ENCODE measurements at regions not wholly inside any gene's neighbourhood (a gene's known extent, or its start where the extent isn't known, plus 50 kb on each side); places are given as distances from the start of the nearest gene placed in this dataset.

GRCh38 chr15:27702581-27702980, 396.5 kb downstream of the OCA2 start:
- no peak for DNase-seq (ENCODE audit: low read depth in 2 of 2)
- TF ChIP-seq CTCF (conservative IDR thresholded peaks at IDR 0.05 in 1 of 2, IDR thresholded peaks at IDR 0.05 in 1 of 2; ENCODE audit: low read depth in 1 of 2, low read length in 2 of 2) (no peak), EZH2 (IDR thresholded peaks at IDR 0.05; ENCODE audit: low read length, missing control alignments) (no peak)

GRCh38 chr15:27701956-27702355, 397.2 kb downstream of the OCA2 start:
- TF ChIP-seq CTCF (conservative IDR thresholded peaks at IDR 0.05 in 1 of 2, IDR thresholded peaks at IDR 0.05 in 1 of 2; ENCODE audit: low read depth in 1 of 2, low read length in 2 of 2) (no peak), EZH2 (IDR thresholded peaks at IDR 0.05; ENCODE audit: low read length, missing control alignments) (no peak)
- DNase-seq (ENCODE audit: low read depth in 2 of 2), result no peak
- no peaks in the 10 kb centered on the region for H3K4me1 ChIP-seq (ENCODE audit: control insufficient read depth, extremely low read depth, insufficient read depth, low read length)

More at GRCh38 chr15:27702581-27702980, 396.5 kb downstream of the OCA2 start:
- Histone ChIP-seq H3K27ac (ENCODE audit: insufficient read depth, low read length) (no peak overlapping the region), H3K9me3 (ENCODE audit: control insufficient read depth, insufficient read depth, low read depth, low read length) (no peaks in the 10 kb centered on the region), H4K20me1 (ENCODE audit: control insufficient read depth, extremely low read depth, insufficient read depth, low read length) (no peaks in the 10 kb centered on the region), H3K27me3 (ENCODE audit: control insufficient read depth, insufficient read depth, low read length) (no peaks in the 10 kb centered on the region), H3K4me2 (ENCODE audit: extremely low read depth, insufficient read depth, low read length) (no peak overlapping the region), H2AFZ (ENCODE audit: low read length) (no peak overlapping the region), H3K79me2 (ENCODE audit: control insufficient read depth, insufficient read depth, low read length) (no peaks in the 10 kb centered on the region), H3K36me3 (ENCODE audit: control insufficient read depth, insufficient read depth, low read length) (no peaks in the 10 kb centered on the region), H3K4me1 (ENCODE audit: control insufficient read depth, extremely low read depth, insufficient read depth, low read length) (no peaks in the 10 kb centered on the region), H3K4me3 (replicated peaks in 1 of 4; ENCODE audit: control extremely low read depth in 1 of 4, insufficient read depth in 1 of 4, low read depth in 3 of 4, low read length in 4 of 4) (no peak overlapping the region), H3K9ac (ENCODE audit: insufficient read depth, low read length) (no peak overlapping the region)

GRCh38 chr15:27701014-27701413, 398.1 kb downstream of the OCA2 start:
- H3K4me2 ChIP-seq (ENCODE audit: extremely low read depth, insufficient read depth, low read length), result no peak overlapping the region
- H3K36me3 ChIP-seq (ENCODE audit: control insufficient read depth, insufficient read depth, low read length), result no peaks in the 10 kb centered on the region
- H3K4me3 ChIP-seq (replicated peaks in 1 of 4; ENCODE audit: control extremely low read depth in 1 of 4, insufficient read depth in 1 of 4, low read depth in 3 of 4, low read length in 4 of 4), result no peak overlapping the region
- H3K9ac ChIP-seq (ENCODE audit: insufficient read depth, low read length), result no peak overlapping the region
- H3K27me3 ChIP-seq (ENCODE audit: control insufficient read depth, insufficient read depth, low read length), result no peaks in the 10 kb centered on the region
- no peak overlapping the region for H3K27ac ChIP-seq (ENCODE audit: insufficient read depth, low read length)
- DNase-seq (ENCODE audit: low read depth in 2 of 2), result no peak
- H3K79me2 ChIP-seq (ENCODE audit: control insufficient read depth, insufficient read depth, low read length), result no peaks in the 10 kb centered on the region
- H3K9me3 ChIP-seq (ENCODE audit: control insufficient read depth, insufficient read depth, low read depth, low read length), result no peaks in the 10 kb centered on the region
- TF ChIP-seq CTCF (conservative IDR thresholded peaks at IDR 0.05 in 1 of 2, IDR thresholded peaks at IDR 0.05 in 1 of 2; ENCODE audit: low read depth in 1 of 2, low read length in 2 of 2) (no peak), EZH2 (IDR thresholded peaks at IDR 0.05; ENCODE audit: low read length, missing control alignments) (no peak)
- no peak overlapping the region for H2AFZ ChIP-seq (ENCODE audit: low read length)
- no peaks in the 10 kb centered on the region for H3K4me1 ChIP-seq (ENCODE audit: control insufficient read depth, extremely low read depth, insufficient read depth, low read length)
- no peaks in the 10 kb centered on the region for H4K20me1 ChIP-seq (ENCODE audit: control insufficient read depth, extremely low read depth, insufficient read depth, low read length)

More at GRCh38 chr15:27701956-27702355, 397.2 kb downstream of the OCA2 start:
- Histone ChIP-seq H4K20me1 (ENCODE audit: control insufficient read depth, extremely low read depth, insufficient read depth, low read length) (no peaks in the 10 kb centered on the region), H3K9me3 (ENCODE audit: control insufficient read depth, insufficient read depth, low read depth, low read length) (no peaks in the 10 kb centered on the region), H3K4me2 (ENCODE audit: extremely low read depth, insufficient read depth, low read length) (no peak overlapping the region), H3K79me2 (ENCODE audit: control insufficient read depth, insufficient read depth, low read length) (no peaks in the 10 kb centered on the region), H3K9ac (ENCODE audit: insufficient read depth, low read length) (no peak overlapping the region), H3K4me3 (replicated peaks in 1 of 4; ENCODE audit: control extremely low read depth in 1 of 4, insufficient read depth in 1 of 4, low read depth in 3 of 4, low read length in 4 of 4) (no peak overlapping the region), H3K27ac (ENCODE audit: insufficient read depth, low read length) (no peak overlapping the region), H2AFZ (ENCODE audit: low read length) (no peak overlapping the region), H3K27me3 (ENCODE audit: control insufficient read depth, insufficient read depth, low read length) (no peaks in the 10 kb centered on the region), H3K36me3 (ENCODE audit: control insufficient read depth, insufficient read depth, low read length) (no peaks in the 10 kb centered on the region)

All from fibroblast of lung (primary cell).